DMS153 treated with DMSO at 0.1 percent for 48 hours (cell line): ENCODE measurements at regions not wholly inside any gene's neighbourhood (a gene's known extent, or its start where the extent isn't known, plus 50 kb on each side); places are given as distances from the start of the nearest gene placed in this dataset.

ENCODE experiments used
- DNase-seq: peaks from one replicate; lab custom pipeline; 2025; ENCODE audit not compliant: unreplicated experiment; lab: John Stamatoyannopoulos, UW

GRCh38 chr2:30046979-30047378 is 99.8 kb upstream of the YPEL5 start:
- DNase-seq = no peak

GRCh38 chr2:30048636-30049175 is 98.1 kb upstream of the YPEL5 start:
- DNase-seq = no peak

- no peak for DNase-seq
Observed at GRCh38 chr2:30055548-30055947, 91.3 kb upstream of the YPEL5 start.

GRCh38 chr2:30060562-30060961 is 86.2 kb upstream of the YPEL5 start:
- no peak for DNase-seq

GRCh38 chr2:30068067-30068466 is 78.7 kb upstream of the YPEL5 start:
- DNase-seq = no peak

- peak; percentile 74 for DNase-seq
Observed at GRCh38 chr2:30072250-30072842, 74.5 kb upstream of the YPEL5 start.

GRCh38 chr2:30073523-30073922 is 73.3 kb upstream of the YPEL5 start:
- DNase-seq = no peak

GRCh38 chr2:30074023-30074422 is 72.8 kb upstream of the YPEL5 start:
- DNase-seq = no peak

- no peak for DNase-seq
Observed at GRCh38 chr2:30078521-30078920, 68.3 kb upstream of the YPEL5 start.

GRCh38 chr2:30084915-30085314 is 61.9 kb upstream of the YPEL5 start:
- no peak for DNase-seq

GRCh38 chr2:30089171-30089570 is 57.6 kb upstream of the YPEL5 start:
- DNase-seq = no peak

- no peak for DNase-seq
Observed at GRCh38 chr2:30095402-30095801, 51.4 kb upstream of the YPEL5 start.

GRCh38 chr2:30096451-30096850 is 50.4 kb upstream of the YPEL5 start:
- DNase-seq = no peak
